Ovary (tissue), 7 donors: ENCODE measurements at regions not wholly inside any gene's neighbourhood (a gene's known extent, or its start where the extent isn't known, plus 50 kb on each side); places are given as distances from the start of the nearest gene placed in this dataset.

Source experiments
- DNase-seq, 5 donors: peaks; one replicate each; pipeline ENCODE4 v3.0.0-alpha.2; 2019 to 2020
- H3K27ac ChIP-seq, 2 donors: fragments of 200-600 bp; one replicate each; pipeline versions ENCODE4 v1.5.1 to v1.8.0; 2019 to 2022
- H3K27me3 ChIP-seq: fragments of 200-600 bp; one replicate; pipeline ENCODE4 v1.8.0; 2022
- H3K36me3 ChIP-seq: fragments of 200-600 bp; sonication (generic); one replicate; pipeline ENCODE4 v1.5.1; 2019
- H3K4me1 ChIP-seq: one replicate; pipeline ENCODE4 v1.8.1; 2013; ENCODE audit warnings: mild to moderate bottlenecking, moderate library complexity; ENCODE audit not compliant: insufficient read depth
- H3K4me3 ChIP-seq: fragments of 200-600 bp; sonication (generic); one replicate; pipeline ENCODE4 v1.5.1; 2017
- H3K9me3 ChIP-seq, 2 donors: fragments of 200-600 bp in 1 of 2; sonication (generic) in 1 of 2; one replicate each; pipeline versions ENCODE4 v1.5.1 to v1.8.1; 2013 to 2019; ENCODE audit warnings: mild to moderate bottlenecking in 1 of 2, moderate library complexity in 1 of 2
- CTCF ChIP-seq, 3 donors: fragments of 450-650 bp in 2 of 3; fragments of 200-600 bp in 1 of 3; IDR thresholded peaks; one replicate each; pipeline versions ENCODE4 v1.5.1 to v1.8.0; 2016 to 2022; ENCODE audit warnings: antibody characterized with exemption in 3 of 3, mild to moderate bottlenecking in 1 of 3
- EP300 ChIP-seq: sonication (generic); formaldehyde crosslinking; IDR thresholded peaks from one replicate; pipeline ENCODE4 v1.6.1; 2017; ENCODE audit warnings: antibody characterized with exemption
- POLR2A ChIP-seq: fragments of 450-650 bp; IDR thresholded peaks from one replicate; pipeline ENCODE4 v1.6.1; 2017; ENCODE audit warnings: antibody characterized with exemption, mild to moderate bottlenecking, moderate library complexity
- WGBS, 3 donors: extraction: QIAGEN DNeasy Blood & Tissue Kit in 1 of 3; methylation state at CpG; one replicate each; pipeline versions ENCODE4 v1.1.5 to v1.1.7; 2013 to 2017; 5-methylcytosine and 5-hydroxymethylcytosine counted together
- intact Hi-C, 4 donors: fragments of 100-400 bp; cut with DNase I; formaldehyde crosslinking; loops; one replicate each; pipeline versions ENCODE4 v1.11.0 to v1.15.1; 2022 to 2023
- donor health status: DM: no; HTN: no; CAD: no; lungs with moderate emphysema.
- donor health status: DM: no; HTN: no; CAD: no.
- donor health status: Bipolar disorder and iron deficiency.
- donor health status: DM: no; HTN: no; CAD: no.
- donor health status: DM: yes; HTN: yes; CAD: no.

GRCh38 chr13:54287062-54287764 lies 1258.6 kb downstream of the OLFM4 start:
- no peak overlapping the region for H3K4me3 ChIP-seq
- intact Hi-C loops, result no loop called here
- WGBS, 3 donors, result 88 to 90% (median 88%) methylated on average over 9 to 10 of the region's 10 CpGs

GRCh38 chr13:54301085-54301484 lies 1272.5 kb downstream of the OLFM4 start:
- H3K4me3 ChIP-seq, result no peak overlapping the region
- 78 to 94% (median 84%) methylated on average over 2 of the region's 2 CpGs for WGBS, 3 donors
- H3K4me1 ChIP-seq, result no peaks in the 10 kb centered on the region
- no peaks in the 10 kb centered on the region for H3K36me3 ChIP-seq
- TF ChIP-seq CTCF (IDR thresholded peaks at IDR 0.05) (no peak), POLR2A (no peak), EP300 (no peak)
- no peaks in the 10 kb centered on the region for H3K27me3 ChIP-seq
- H3K27ac ChIP-seq, result no peak overlapping the region
- no peaks in the 10 kb centered on the region for H3K9me3 ChIP-seq
- intact Hi-C loops, result no loop called here
- no peak for DNase-seq

More at GRCh38 chr13:54287062-54287764, 1258.6 kb downstream of the OLFM4 start:
- H3K36me3 ChIP-seq, result no peaks in the 10 kb centered on the region
- TF ChIP-seq POLR2A (no peak), CTCF (IDR thresholded peaks at IDR 0.05) (no peak), EP300 (no peak)
- H3K4me1 ChIP-seq, result no peaks in the 10 kb centered on the region
- no peak overlapping the region for H3K27ac ChIP-seq
- no peak for DNase-seq
- no peaks in the 10 kb centered on the region for H3K27me3 ChIP-seq
- no peaks in the 10 kb centered on the region for H3K9me3 ChIP-seq

- Histone ChIP-seq H3K4me1 (no peaks in the 10 kb centered on the region), H3K36me3 (no peaks in the 10 kb centered on the region), H3K4me3 (no peak overlapping the region), H3K27me3 (no peaks in the 10 kb centered on the region), H3K9me3 (no peaks in the 10 kb centered on the region), H3K27ac (no peak overlapping the region)
- 94 to 100% (median 97%) methylated on average over 1 of the region's 1 CpG for whole genome bisulfite sequencing, 3 donors
- no peak for DNase-seq
- no peak for TF ChIP-seq EP300
- TF ChIP-seq POLR2A, result no peak
- no peak for TF ChIP-seq CTCF (IDR thresholded peaks at IDR 0.05)
- intact Hi-C loops, result no loop called here
These were observed 1276.8 kb downstream of the OLFM4 start for GRCh38 chr13:54305377-54305776.

- H3K27ac ChIP-seq, result no peak overlapping the region
- H3K4me1 ChIP-seq, result no peaks in the 10 kb centered on the region
- no peak overlapping the region for H3K4me3 ChIP-seq
- H3K27me3 ChIP-seq, result no peaks in the 10 kb centered on the region
- TF ChIP-seq EP300 (no peak), CTCF (IDR thresholded peaks at IDR 0.05) (no peak), POLR2A (no peak)
- 83 to 90% (median 89%) methylated on average over 16 of the region's 16 CpGs for WGBS, 3 donors
- H3K9me3 ChIP-seq, result no peaks in the 10 kb centered on the region
- intact Hi-C loops, result no loop called here
- no peak for DNase-seq
- no peaks in the 10 kb centered on the region for H3K36me3 ChIP-seq
These were observed 1284.3 kb downstream of the OLFM4 start for GRCh38 chr13:54312885-54313284.
